ENCODE measurements at regions not wholly inside any gene's neighbourhood (a gene's known extent, or its start where the extent isn't known, plus 50 kb on each side); places are given as distances from the start of the nearest gene placed in this dataset.
"Not testable (repeated sequence)": the region's sequence is repeated elsewhere in the genome, so short reads cannot be mapped to it uniquely, and the experiment has no call there.

DNA sequence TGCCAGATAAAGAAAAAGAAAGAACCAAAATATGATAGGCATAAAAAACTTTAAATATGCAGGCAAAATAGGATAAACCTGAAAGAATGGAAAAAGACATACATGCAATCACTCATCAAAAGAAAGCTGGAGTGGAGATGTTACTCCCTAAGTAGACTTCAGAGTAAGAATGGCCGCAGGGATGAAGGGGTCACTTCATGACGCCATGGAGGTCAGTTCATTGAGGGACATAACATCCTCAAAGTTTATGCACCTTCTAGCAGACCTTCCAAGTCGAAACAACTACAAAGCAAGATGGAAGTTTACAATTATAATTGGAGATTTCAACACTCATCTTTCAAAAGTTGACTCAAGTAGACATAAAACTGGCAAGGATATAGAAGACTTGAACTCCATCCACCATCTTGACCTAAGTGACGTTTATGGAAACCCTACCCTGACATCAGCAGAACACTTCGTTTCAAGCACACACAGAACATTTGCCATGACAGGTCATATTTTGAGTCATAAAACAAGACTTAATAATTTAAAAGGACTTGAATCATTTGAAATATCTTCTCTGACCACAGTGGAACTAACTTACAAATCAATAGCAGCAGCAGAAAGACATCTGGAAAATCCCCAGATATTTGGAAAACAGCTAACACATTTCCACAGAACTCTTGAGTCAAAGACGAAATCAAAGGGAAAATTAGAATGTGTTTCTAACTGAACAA lies 106.0 kb upstream of the LRPAP1 start:
- ChIA-PET CTCF (no interaction called here), POLR2A (no interaction called here)
- Mint-ChIP-seq H3K4me3 (no peak overlapping the region), H3K9me3 (no peaks in the 10 kb centered on the region), H3K36me3 (ENCODE audit: low read depth) (no peaks in the 10 kb centered on the region), H3K27ac (no peak overlapping the region), H3K27me3 (no peaks in the 10 kb centered on the region), H3K4me1 (ENCODE audit: low read depth) (no peaks in the 10 kb centered on the region)
- DNase-seq (no peak), ATAC-seq (ENCODE audit: poor library complexity) (no peak)
- no peak overlapping the region for H3K4me3 ChIP-seq (ENCODE audit: low read length)
- intact Hi-C loops (cut with DNase I, micrococcal nuclease): no loop called here
- peaks cover 0 to 32% of the 10 kb centered on the region in 2 experiments for H3K9me3 ChIP-seq (ENCODE audit: control insufficient read depth in 1 of 2, insufficient read depth in 1 of 2, low read length in 2 of 2)
- no peaks in the 10 kb centered on the region for H3K36me3 ChIP-seq (ENCODE audit: insufficient read depth, low read length)
- TF ChIP-seq, protein P1, sequence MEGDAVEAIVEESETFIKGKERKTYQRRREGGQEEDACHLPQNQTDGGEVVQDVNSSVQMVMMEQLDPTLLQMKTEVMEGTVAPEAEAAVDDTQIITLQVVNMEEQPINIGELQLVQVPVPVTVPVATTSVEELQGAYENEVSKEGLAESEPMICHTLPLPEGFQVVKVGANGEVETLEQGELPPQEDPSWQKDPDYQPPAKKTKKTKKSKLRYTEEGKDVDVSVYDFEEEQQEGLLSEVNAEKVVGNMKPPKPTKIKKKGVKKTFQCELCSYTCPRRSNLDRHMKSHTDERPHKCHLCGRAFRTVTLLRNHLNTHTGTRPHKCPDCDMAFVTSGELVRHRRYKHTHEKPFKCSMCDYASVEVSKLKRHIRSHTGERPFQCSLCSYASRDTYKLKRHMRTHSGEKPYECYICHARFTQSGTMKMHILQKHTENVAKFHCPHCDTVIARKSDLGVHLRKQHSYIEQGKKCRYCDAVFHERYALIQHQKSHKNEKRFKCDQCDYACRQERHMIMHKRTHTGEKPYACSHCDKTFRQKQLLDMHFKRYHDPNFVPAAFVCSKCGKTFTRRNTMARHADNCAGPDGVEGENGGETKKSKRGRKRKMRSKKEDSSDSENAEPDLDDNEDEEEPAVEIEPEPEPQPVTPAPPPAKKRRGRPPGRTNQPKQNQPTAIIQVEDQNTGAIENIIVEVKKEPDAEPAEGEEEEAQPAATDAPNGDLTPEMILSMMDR (IDR thresholded peaks at IDR 0.05): no peak
- no peaks in the 10 kb centered on the region for H3K27me3 ChIP-seq (ENCODE audit: control insufficient read depth in 1 of 2, insufficient read depth in 2 of 2, low read length in 2 of 2)
- H3K4me1 ChIP-seq (ENCODE audit: insufficient read depth, low read length): no peaks in the 10 kb centered on the region
- no peak overlapping the region for H3K27ac ChIP-seq (ENCODE audit: low read depth in 1 of 2, low read length in 2 of 2)

DNA sequence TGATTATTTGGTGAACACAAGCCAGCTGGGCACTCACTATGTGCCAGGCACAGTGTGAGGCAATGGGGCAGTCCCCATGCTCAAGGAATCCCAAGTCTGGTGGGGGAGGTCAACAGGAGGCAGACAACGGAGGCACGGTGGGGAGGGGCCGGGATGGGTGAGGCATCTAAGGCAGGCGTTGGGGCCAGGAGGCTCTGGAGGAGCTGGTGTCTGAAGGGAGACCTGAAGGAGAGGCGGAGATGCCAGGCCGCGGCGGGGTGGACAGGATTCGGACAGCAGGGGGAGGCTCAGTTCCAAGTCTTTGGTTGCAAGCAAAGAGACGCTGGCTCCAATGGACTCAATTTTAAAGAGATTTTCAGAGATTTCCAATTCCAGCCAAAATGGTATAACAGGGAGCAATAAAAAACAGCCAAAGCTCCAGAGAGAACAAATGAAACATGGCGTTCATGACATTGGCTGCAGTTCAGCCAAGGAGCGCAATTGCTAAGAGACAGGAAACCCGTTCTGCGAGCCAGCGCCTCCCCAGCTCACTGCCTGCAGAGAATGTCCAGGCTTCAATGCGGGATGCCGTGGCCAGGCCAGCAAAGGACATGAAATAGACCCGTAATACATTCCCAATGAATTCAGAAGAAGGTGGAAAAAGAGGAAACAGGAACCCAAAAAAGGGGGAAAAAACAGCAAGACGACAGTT lies 105.2 kb upstream of the LRPAP1 start:
- Mint-ChIP-seq H3K4me1 (ENCODE audit: low read depth) (no peaks in the 10 kb centered on the region), H3K4me3 (no peak overlapping the region), H3K27ac (no peak overlapping the region), H3K27me3 (no peaks in the 10 kb centered on the region), H3K36me3 (ENCODE audit: low read depth) (no peaks in the 10 kb centered on the region), H3K9me3 (no peaks in the 10 kb centered on the region)
- ChIA-PET POLR2A (no interaction called here), CTCF (no interaction called here)
- Histone ChIP-seq H3K9me3 (ENCODE audit: control insufficient read depth in 1 of 2, insufficient read depth in 1 of 2, low read length in 2 of 2) (peaks cover 0 to 30% of the 10 kb centered on the region in 2 experiments), H3K27me3 (ENCODE audit: control insufficient read depth in 1 of 2, insufficient read depth in 2 of 2, low read length in 2 of 2) (no peaks in the 10 kb centered on the region), H3K27ac (ENCODE audit: low read depth in 1 of 2, low read length in 2 of 2) (no peak overlapping the region), H3K36me3 (ENCODE audit: insufficient read depth, low read length) (no peaks in the 10 kb centered on the region), H3K4me1 (ENCODE audit: insufficient read depth, low read length) (no peaks in the 10 kb centered on the region), H3K4me3 (ENCODE audit: low read length) (no peak overlapping the region)
- ATAC-seq (ENCODE audit: poor library complexity) (no peak), DNase-seq (no peak)
- TF ChIP-seq, protein P1 (IDR thresholded peaks at IDR 0.05): no peak
- intact Hi-C loops (cut with DNase I, micrococcal nuclease): no loop called here

GRCh38 chr4:3636646-3637320 lies 104.6 kb upstream of the LRPAP1 start:
- Mint-ChIP-seq H3K4me1 (ENCODE audit: low read depth) (no peaks in the 10 kb centered on the region), H3K27me3 (no peaks in the 10 kb centered on the region), H3K9me3 (no peaks in the 10 kb centered on the region), H3K27ac (no peak overlapping the region), H3K4me3 (no peak overlapping the region), H3K36me3 (ENCODE audit: low read depth) (no peaks in the 10 kb centered on the region)
- intact Hi-C loops (cut with DNase I, micrococcal nuclease): no loop called here
- Histone ChIP-seq H3K27me3 (ENCODE audit: control insufficient read depth in 1 of 2, insufficient read depth in 2 of 2, low read length in 2 of 2) (no peaks in the 10 kb centered on the region), H3K27ac (ENCODE audit: low read depth in 1 of 2, low read length in 2 of 2) (no peak overlapping the region), H3K36me3 (ENCODE audit: insufficient read depth, low read length) (no peaks in the 10 kb centered on the region), H3K4me1 (ENCODE audit: insufficient read depth, low read length) (no peaks in the 10 kb centered on the region), H3K9me3 (ENCODE audit: control insufficient read depth in 1 of 2, insufficient read depth in 1 of 2, low read length in 2 of 2) (peaks cover 0 to 27% of the 10 kb centered on the region in 2 experiments), H3K4me3 (ENCODE audit: low read length) (no peak overlapping the region)
- CTCF ChIA-PET: no interaction called here
- POLR2A ChIA-PET: no interaction called here
- no peak for DNase-seq
- ATAC-seq (ENCODE audit: poor library complexity): no peak
- TF ChIP-seq, protein P1 (IDR thresholded peaks at IDR 0.05): no peak

DNA sequence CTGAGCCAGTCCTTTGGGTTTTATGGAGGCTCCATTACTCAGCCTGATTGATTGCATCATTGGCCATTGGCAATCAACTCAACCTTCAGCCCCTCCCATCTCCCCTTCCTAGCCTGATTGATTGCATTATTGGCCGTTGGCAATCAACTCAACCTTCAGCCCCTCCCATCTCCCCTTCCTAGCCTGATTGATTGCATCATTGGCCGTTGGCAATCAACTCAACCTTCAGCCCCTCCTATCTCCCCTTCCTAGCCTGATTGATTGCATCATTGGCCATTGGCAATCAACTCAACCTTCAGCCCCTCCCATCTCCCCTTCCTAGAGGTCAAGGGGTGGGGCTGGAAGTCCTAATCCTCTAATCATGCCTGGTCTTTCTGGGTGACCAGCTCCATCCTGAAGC lies 103.8 kb upstream of the LRPAP1 start:
- CTCF ChIA-PET; H3K4me1 Mint-ChIP-seq (ENCODE audit: low read depth); H3K27me3 ChIP-seq (ENCODE audit: control insufficient read depth in 1 of 2, insufficient read depth in 2 of 2, low read length in 2 of 2); H3K4me3 ChIP-seq (ENCODE audit: low read length); H3K4me3 Mint-ChIP-seq; H3K27me3 Mint-ChIP-seq; H3K36me3 ChIP-seq (ENCODE audit: insufficient read depth, low read length); ATAC-seq (ENCODE audit: poor library complexity); DNase-seq; H3K4me1 ChIP-seq (ENCODE audit: insufficient read depth, low read length); H3K27ac ChIP-seq (ENCODE audit: low read depth in 1 of 2, low read length in 2 of 2); H3K36me3 Mint-ChIP-seq (ENCODE audit: low read depth); intact Hi-C loops (cut with DNase I, micrococcal nuclease); POLR2A ChIA-PET; H3K27ac Mint-ChIP-seq; H3K9me3 Mint-ChIP-seq: not testable (repeated sequence)
- H3K9me3 ChIP-seq (ENCODE audit: control insufficient read depth in 1 of 2, insufficient read depth in 1 of 2, low read length in 2 of 2): peaks cover 0 to 27% of the 10 kb centered on the region in 2 experiments
